ENCODE measurements at regions not wholly inside any gene's neighbourhood (a gene's known extent, or its start where the extent isn't known, plus 50 kb on each side); places are given as distances from the start of the nearest gene placed in this dataset.

GRCh38 chr16:65468133-65468532 lies 346.3 kb upstream of the CDH11 start:
- no peak for DNase-seq (ENCODE audit: low read depth)
- no peak overlapping the region for H3K4me3 ChIP-seq (ENCODE audit: low read depth, low read length)
- TF ChIP-seq, protein P1, sequence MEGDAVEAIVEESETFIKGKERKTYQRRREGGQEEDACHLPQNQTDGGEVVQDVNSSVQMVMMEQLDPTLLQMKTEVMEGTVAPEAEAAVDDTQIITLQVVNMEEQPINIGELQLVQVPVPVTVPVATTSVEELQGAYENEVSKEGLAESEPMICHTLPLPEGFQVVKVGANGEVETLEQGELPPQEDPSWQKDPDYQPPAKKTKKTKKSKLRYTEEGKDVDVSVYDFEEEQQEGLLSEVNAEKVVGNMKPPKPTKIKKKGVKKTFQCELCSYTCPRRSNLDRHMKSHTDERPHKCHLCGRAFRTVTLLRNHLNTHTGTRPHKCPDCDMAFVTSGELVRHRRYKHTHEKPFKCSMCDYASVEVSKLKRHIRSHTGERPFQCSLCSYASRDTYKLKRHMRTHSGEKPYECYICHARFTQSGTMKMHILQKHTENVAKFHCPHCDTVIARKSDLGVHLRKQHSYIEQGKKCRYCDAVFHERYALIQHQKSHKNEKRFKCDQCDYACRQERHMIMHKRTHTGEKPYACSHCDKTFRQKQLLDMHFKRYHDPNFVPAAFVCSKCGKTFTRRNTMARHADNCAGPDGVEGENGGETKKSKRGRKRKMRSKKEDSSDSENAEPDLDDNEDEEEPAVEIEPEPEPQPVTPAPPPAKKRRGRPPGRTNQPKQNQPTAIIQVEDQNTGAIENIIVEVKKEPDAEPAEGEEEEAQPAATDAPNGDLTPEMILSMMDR (IDR thresholded peaks at IDR 0.05; ENCODE audit: insufficient read depth, low read length): no peak

GRCh38 chr16:65463652-65464260 lies 341.9 kb upstream of the CDH11 start:
- TF ChIP-seq, protein P1 (IDR thresholded peaks at IDR 0.05; ENCODE audit: insufficient read depth, low read length): no peak
- DNase-seq (ENCODE audit: low read depth): no peak
- no peak overlapping the region for H3K4me3 ChIP-seq (ENCODE audit: low read depth, low read length)

GRCh38 chr16:65457084-65457483 lies 335.2 kb upstream of the CDH11 start:
- DNase-seq (ENCODE audit: low read depth): no peak
- H3K4me3 ChIP-seq (ENCODE audit: low read depth, low read length): no peak overlapping the region
- TF ChIP-seq, protein P1 (IDR thresholded peaks at IDR 0.05; ENCODE audit: insufficient read depth, low read length): no peak

GRCh38 chr16:65455761-65456160 lies 333.9 kb upstream of the CDH11 start:
- no peak for DNase-seq (ENCODE audit: low read depth)
- H3K4me3 ChIP-seq (ENCODE audit: low read depth, low read length): no peak overlapping the region
- TF ChIP-seq, protein P1 (IDR thresholded peaks at IDR 0.05; ENCODE audit: insufficient read depth, low read length): no peak

DNA sequence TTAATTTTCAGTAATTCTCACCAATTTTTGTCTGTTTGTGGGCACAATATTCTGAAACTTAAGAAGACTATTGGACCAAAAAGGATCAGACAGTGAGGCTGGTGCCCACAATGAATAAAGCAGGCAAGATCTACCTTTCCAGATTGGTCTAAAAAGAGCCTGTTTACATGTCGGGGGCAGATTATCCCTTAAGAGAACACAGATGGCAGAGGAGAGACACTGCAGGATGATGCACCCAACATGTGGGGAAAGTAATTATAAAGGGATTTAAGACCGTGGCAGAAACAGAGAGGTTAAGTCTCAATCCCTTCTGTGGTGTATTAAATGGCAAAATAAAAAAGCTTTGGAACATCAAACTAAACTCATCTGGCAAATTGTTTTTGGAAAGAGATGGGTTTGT lies 331.8 kb upstream of the CDH11 start:
- no peak for DNase-seq (ENCODE audit: low read depth)
- TF ChIP-seq, protein P1 (IDR thresholded peaks at IDR 0.05; ENCODE audit: insufficient read depth, low read length): no peak
- no peak overlapping the region for H3K4me3 ChIP-seq (ENCODE audit: low read depth, low read length)

- H3K4me3 ChIP-seq (ENCODE audit: low read depth, low read length): no peak overlapping the region
- no peak for DNase-seq (ENCODE audit: low read depth)
- TF ChIP-seq, protein P1 (IDR thresholded peaks at IDR 0.05; ENCODE audit: insufficient read depth, low read length): no peak
Measured at GRCh38 chr16:65449526-65449925, 327.7 kb upstream of the CDH11 start.

DNA sequence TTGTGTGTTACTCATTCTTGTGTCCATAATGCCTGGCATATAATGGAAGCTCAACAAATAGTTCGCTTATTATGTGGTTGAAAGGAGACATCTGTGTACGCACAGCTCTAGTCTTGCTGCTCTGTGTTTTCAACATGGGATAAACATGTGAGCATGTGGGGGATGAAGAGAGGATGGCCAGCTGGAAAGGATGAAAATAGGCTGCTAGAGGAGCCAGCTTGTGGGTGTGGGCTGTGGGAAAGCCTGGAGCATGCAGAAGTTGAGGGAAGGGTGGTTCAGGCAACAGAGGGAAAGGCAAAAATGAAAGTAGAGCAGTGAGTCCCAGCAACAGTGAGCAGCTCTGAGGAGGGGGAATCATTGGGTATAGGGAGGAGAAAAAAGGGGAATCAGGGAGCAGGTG lies 324.6 kb upstream of the CDH11 start:
- peak; percentile 20 for DNase-seq (ENCODE audit: low read depth)
- H3K4me3 ChIP-seq (ENCODE audit: low read depth, low read length): no peak overlapping the region

More for the DNA sequence above, 324.6 kb upstream of the CDH11 start:
- TF ChIP-seq, protein P1 (IDR thresholded peaks at IDR 0.05; ENCODE audit: insufficient read depth, low read length): no peak

Data from fibroblast of the aortic adventitia (primary cell).